ENCODE measurements at regions not wholly inside any gene's neighbourhood (a gene's known extent, or its start where the extent isn't known, plus 50 kb on each side); places are given as distances from the start of the nearest gene placed in this dataset.

- no peaks in the 10 kb centered on the region for H3K36me3 ChIP-seq (ENCODE audit: insufficient read depth, low read length)
- peaks cover 85% of the 10 kb centered on the region for H3K4me1 ChIP-seq (ENCODE audit: insufficient read depth, low read length)
- peak overlapping the region in 1 of 2 donors; percentile 15 for H3K4me3 ChIP-seq (ENCODE audit: low read depth in 1 of 2, low read length in 2 of 2)
- no peaks in the 10 kb centered on the region for H3K27me3 ChIP-seq (ENCODE audit: control insufficient read depth in 1 of 2, insufficient read depth in 2 of 2, low read length in 2 of 2)
- peak overlapping the region; percentile 27 for H3K27ac ChIP-seq (ENCODE audit: low read depth, low read length)
- H3K9ac ChIP-seq (ENCODE audit: low read length) = no peak overlapping the region
- no peaks in the 10 kb centered on the region for H3K9me3 ChIP-seq (ENCODE audit: low read length)
These were observed 50.5 kb upstream of the PNMA1 start for GRCh38 chr14:73764406-73765280.

Data from muscle layer of colon (tissue), 2 donors.